ENCODE measurements at regions not wholly inside any gene's neighbourhood (a gene's known extent, or its start where the extent isn't known, plus 50 kb on each side); places are given as distances from the start of the nearest gene placed in this dataset.
"Not testable (repeated sequence)": the region's sequence is repeated elsewhere in the genome, so short reads cannot be mapped to it uniquely, and the experiment has no call there.

GRCh38 chr18:76721207-76721996, 101.0 kb upstream of the ZNF236 start:
- peak in 1 of 3 donors; percentile 21 for DNase-seq (ENCODE audit: low read depth in 3 of 3, low spot score in 1 of 3)

- DNase-seq (ENCODE audit: low read depth in 3 of 3, low spot score in 1 of 3) = no peak
Measured at GRCh38 chr18:76720683-76721082, 101.7 kb upstream of the ZNF236 start.

GRCh38 chr18:76715012-76715610, 107.2 kb upstream of the ZNF236 start:
- DNase-seq (ENCODE audit: low read depth in 3 of 3, low spot score in 1 of 3) = no peak

- DNase-seq (ENCODE audit: low read depth in 3 of 3, low spot score in 1 of 3) = no peak
Measured at GRCh38 chr18:76713432-76713831, 108.9 kb upstream of the ZNF236 start.

- DNase-seq (ENCODE audit: low read depth in 3 of 3, low spot score in 1 of 3) = no peak
Measured at GRCh38 chr18:76712511-76713140, 109.7 kb upstream of the ZNF236 start.

- DNase-seq (ENCODE audit: low read depth in 3 of 3, low spot score in 1 of 3) = no peak
Measured at GRCh38 chr18:76710646-76711520, 111.5 kb upstream of the ZNF236 start.

- DNase-seq (ENCODE audit: low read depth in 3 of 3, low spot score in 1 of 3) = peak in 2 of 3 donors; percentile 29 to 38
Measured at GRCh38 chr18:76709659-76710645, 112.4 kb upstream of the ZNF236 start.

GRCh38 chr18:76708722-76709353, 113.5 kb upstream of the ZNF236 start:
- no peak for DNase-seq (ENCODE audit: low read depth in 3 of 3, low spot score in 1 of 3)

- DNase-seq (ENCODE audit: low read depth in 3 of 3, low spot score in 1 of 3) = no peak
Measured at GRCh38 chr18:76708071-76708721, 114.2 kb upstream of the ZNF236 start.

GRCh38 chr18:76707534-76707933, 114.8 kb upstream of the ZNF236 start:
- no peak for DNase-seq (ENCODE audit: low read depth in 3 of 3, low spot score in 1 of 3)

- DNase-seq (ENCODE audit: low read depth in 3 of 3, low spot score in 1 of 3) = not testable (repeated sequence)
Measured at GRCh38 chr18:76704589-76704988, 117.8 kb upstream of the ZNF236 start.

- no peak for DNase-seq (ENCODE audit: low read depth in 3 of 3, low spot score in 1 of 3)
Measured at GRCh38 chr18:76699923-76700322, 122.4 kb upstream of the ZNF236 start.

- no peak for DNase-seq (ENCODE audit: low read depth in 3 of 3, low spot score in 1 of 3)
Measured at GRCh38 chr18:76697441-76697901, 124.9 kb upstream of the ZNF236 start.

- DNase-seq (ENCODE audit: low read depth in 3 of 3, low spot score in 1 of 3) = no peak
Measured at GRCh38 chr18:76691800-76692199, 130.6 kb upstream of the ZNF236 start.

GRCh38 chr18:76689646-76690264, 132.6 kb upstream of the ZNF236 start:
- DNase-seq (ENCODE audit: low read depth in 3 of 3, low spot score in 1 of 3) = no peak

- no peak for DNase-seq (ENCODE audit: low read depth in 3 of 3, low spot score in 1 of 3)
Measured at GRCh38 chr18:76688724-76689472, 133.5 kb upstream of the ZNF236 start.

GRCh38 chr18:76687304-76687962, 134.9 kb upstream of the ZNF236 start:
- DNase-seq (ENCODE audit: low read depth in 3 of 3, low spot score in 1 of 3) = no peak

Measured in stimulated activated CD4-positive, alpha-beta T cell treated with anti-CD3 and anti-CD28 coated beads, TNF-alpha, amount 100 ng/mL, for 1 hour (primary cell).